ENCODE measurements at regions not wholly inside any gene's neighbourhood (a gene's known extent, or its start where the extent isn't known, plus 50 kb on each side); places are given as distances from the start of the nearest gene placed in this dataset.

- TF ChIP-seq, protein P1, sequence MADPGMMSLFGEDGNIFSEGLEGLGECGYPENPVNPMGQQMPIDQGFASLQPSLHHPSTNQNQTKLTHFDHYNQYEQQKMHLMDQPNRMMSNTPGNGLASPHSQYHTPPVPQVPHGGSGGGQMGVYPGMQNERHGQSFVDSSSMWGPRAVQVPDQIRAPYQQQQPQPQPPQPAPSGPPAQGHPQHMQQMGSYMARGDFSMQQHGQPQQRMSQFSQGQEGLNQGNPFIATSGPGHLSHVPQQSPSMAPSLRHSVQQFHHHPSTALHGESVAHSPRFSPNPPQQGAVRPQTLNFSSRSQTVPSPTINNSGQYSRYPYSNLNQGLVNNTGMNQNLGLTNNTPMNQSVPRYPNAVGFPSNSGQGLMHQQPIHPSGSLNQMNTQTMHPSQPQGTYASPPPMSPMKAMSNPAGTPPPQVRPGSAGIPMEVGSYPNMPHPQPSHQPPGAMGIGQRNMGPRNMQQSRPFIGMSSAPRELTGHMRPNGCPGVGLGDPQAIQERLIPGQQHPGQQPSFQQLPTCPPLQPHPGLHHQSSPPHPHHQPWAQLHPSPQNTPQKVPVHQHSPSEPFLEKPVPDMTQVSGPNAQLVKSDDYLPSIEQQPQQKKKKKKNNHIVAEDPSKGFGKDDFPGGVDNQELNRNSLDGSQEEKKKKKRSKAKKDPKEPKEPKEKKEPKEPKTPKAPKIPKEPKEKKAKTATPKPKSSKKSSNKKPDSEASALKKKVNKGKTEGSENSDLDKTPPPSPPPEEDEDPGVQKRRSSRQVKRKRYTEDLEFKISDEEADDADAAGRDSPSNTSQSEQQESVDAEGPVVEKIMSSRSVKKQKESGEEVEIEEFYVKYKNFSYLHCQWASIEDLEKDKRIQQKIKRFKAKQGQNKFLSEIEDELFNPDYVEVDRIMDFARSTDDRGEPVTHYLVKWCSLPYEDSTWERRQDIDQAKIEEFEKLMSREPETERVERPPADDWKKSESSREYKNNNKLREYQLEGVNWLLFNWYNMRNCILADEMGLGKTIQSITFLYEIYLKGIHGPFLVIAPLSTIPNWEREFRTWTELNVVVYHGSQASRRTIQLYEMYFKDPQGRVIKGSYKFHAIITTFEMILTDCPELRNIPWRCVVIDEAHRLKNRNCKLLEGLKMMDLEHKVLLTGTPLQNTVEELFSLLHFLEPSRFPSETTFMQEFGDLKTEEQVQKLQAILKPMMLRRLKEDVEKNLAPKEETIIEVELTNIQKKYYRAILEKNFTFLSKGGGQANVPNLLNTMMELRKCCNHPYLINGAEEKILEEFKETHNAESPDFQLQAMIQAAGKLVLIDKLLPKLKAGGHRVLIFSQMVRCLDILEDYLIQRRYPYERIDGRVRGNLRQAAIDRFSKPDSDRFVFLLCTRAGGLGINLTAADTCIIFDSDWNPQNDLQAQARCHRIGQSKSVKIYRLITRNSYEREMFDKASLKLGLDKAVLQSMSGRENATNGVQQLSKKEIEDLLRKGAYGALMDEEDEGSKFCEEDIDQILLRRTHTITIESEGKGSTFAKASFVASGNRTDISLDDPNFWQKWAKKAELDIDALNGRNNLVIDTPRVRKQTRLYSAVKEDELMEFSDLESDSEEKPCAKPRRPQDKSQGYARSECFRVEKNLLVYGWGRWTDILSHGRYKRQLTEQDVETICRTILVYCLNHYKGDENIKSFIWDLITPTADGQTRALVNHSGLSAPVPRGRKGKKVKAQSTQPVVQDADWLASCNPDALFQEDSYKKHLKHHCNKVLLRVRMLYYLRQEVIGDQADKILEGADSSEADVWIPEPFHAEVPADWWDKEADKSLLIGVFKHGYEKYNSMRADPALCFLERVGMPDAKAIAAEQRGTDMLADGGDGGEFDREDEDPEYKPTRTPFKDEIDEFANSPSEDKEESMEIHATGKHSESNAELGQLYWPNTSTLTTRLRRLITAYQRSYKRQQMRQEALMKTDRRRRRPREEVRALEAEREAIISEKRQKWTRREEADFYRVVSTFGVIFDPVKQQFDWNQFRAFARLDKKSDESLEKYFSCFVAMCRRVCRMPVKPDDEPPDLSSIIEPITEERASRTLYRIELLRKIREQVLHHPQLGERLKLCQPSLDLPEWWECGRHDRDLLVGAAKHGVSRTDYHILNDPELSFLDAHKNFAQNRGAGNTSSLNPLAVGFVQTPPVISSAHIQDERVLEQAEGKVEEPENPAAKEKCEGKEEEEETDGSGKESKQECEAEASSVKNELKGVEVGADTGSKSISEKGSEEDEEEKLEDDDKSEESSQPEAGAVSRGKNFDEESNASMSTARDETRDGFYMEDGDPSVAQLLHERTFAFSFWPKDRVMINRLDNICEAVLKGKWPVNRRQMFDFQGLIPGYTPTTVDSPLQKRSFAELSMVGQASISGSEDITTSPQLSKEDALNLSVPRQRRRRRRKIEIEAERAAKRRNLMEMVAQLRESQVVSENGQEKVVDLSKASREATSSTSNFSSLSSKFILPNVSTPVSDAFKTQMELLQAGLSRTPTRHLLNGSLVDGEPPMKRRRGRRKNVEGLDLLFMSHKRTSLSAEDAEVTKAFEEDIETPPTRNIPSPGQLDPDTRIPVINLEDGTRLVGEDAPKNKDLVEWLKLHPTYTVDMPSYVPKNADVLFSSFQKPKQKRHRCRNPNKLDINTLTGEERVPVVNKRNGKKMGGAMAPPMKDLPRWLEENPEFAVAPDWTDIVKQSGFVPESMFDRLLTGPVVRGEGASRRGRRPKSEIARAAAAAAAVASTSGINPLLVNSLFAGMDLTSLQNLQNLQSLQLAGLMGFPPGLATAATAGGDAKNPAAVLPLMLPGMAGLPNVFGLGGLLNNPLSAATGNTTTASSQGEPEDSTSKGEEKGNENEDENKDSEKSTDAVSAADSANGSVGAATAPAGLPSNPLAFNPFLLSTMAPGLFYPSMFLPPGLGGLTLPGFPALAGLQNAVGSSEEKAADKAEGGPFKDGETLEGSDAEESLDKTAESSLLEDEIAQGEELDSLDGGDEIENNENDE (IDR thresholded peaks at IDR 0.05; ENCODE audit: insufficient replicate concordance, low read length): no peak
- TF ChIP-seq KDM4A (IDR thresholded peaks at IDR 0.05; ENCODE audit: low read depth, low read length, severe bottlenecking) (no peak), RAD21 (IDR thresholded peaks at IDR 0.05 in 1 of 2, conservative IDR thresholded peaks at IDR 0.05 in 1 of 2; ENCODE audit: low read depth in 2 of 2, low read length in 2 of 2) (no peak), POLR2AphosphoS5 (IDR thresholded peaks at IDR 0.05; ENCODE audit: low read depth, low read length) (no peak), ATF3 (IDR thresholded peaks at IDR 0.05; ENCODE audit: insufficient read depth, low read depth, low read length) (no peak), KDM5A (IDR thresholded peaks at IDR 0.05; ENCODE audit: low read length) (no peak), CHD1 (IDR thresholded peaks at IDR 0.05; ENCODE audit: low read depth, low read length) (no peak), POLR2A (IDR thresholded peaks at IDR 0.05; ENCODE audit: control extremely low read depth in 1 of 2, low read depth in 2 of 2, low read length in 2 of 2) (no peak)
- TF ChIP-seq, protein P2, sequence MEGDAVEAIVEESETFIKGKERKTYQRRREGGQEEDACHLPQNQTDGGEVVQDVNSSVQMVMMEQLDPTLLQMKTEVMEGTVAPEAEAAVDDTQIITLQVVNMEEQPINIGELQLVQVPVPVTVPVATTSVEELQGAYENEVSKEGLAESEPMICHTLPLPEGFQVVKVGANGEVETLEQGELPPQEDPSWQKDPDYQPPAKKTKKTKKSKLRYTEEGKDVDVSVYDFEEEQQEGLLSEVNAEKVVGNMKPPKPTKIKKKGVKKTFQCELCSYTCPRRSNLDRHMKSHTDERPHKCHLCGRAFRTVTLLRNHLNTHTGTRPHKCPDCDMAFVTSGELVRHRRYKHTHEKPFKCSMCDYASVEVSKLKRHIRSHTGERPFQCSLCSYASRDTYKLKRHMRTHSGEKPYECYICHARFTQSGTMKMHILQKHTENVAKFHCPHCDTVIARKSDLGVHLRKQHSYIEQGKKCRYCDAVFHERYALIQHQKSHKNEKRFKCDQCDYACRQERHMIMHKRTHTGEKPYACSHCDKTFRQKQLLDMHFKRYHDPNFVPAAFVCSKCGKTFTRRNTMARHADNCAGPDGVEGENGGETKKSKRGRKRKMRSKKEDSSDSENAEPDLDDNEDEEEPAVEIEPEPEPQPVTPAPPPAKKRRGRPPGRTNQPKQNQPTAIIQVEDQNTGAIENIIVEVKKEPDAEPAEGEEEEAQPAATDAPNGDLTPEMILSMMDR (IDR thresholded peaks at IDR 0.05; ENCODE audit: control extremely low read depth in 1 of 3, insufficient read depth in 1 of 3, low read depth in 1 of 3, low read length in 3 of 3): no peak
Observed at GRCh38 chr20:58576603-58576970, 61.4 kb upstream of the APCDD1L start (continued).

Measured in H1 (cell line).